Neural cell (in vitro differentiated cells): ENCODE measurements at regions not wholly inside any gene's neighbourhood (a gene's known extent, or its start where the extent isn't known, plus 50 kb on each side); places are given as distances from the start of the nearest gene placed in this dataset.

Experiments used
- H2AFZ ChIP-seq: fragments of 200-600, 300-800 bp; sonication (generic), shearing (Covaris generic); 2 replicates; pipeline ENCODE4 v1.6.0; 2014; ENCODE audit warnings: low read depth, mild to moderate bottlenecking, antibody characterized with exemption, low read length, moderate library complexity
- H3F3A ChIP-seq: fragments of 200-600 bp; shearing (Covaris generic); 2 replicates; pipeline ENCODE4 v1.6.1; 2016; ENCODE audit warnings: mild to moderate bottlenecking, moderate library complexity, mixed read lengths, antibody characterized with exemption, low read length; ENCODE audit not compliant: insufficient read depth, poor library complexity, severe bottlenecking
- H3K27ac ChIP-seq: fragments of 200-600, 300-800 bp; sonication (generic), shearing (Covaris generic); 2 replicates; pipeline ENCODE4 v1.5.1; 2014; ENCODE audit warnings: mild to moderate bottlenecking, low read length, moderate library complexity
- H3K27me3 ChIP-seq: fragments of 300-800, 200-600 bp; sonication (generic), shearing (Covaris generic); 2 replicates; pipeline ENCODE4 v1.6.0; 2014; ENCODE audit warnings: mild to moderate bottlenecking, low read depth, low read length, moderate library complexity; ENCODE audit not compliant: insufficient read depth
- H3K36me3 ChIP-seq: fragments of 300-800, 200-600 bp; sonication (generic), shearing (Covaris generic); 2 replicates; pipeline ENCODE4 v1.5.1; 2014; ENCODE audit warnings: mild to moderate bottlenecking, antibody characterized with exemption, low read length, moderate library complexity; ENCODE audit not compliant: insufficient read depth
- H3K4me2 ChIP-seq: fragments of 300-800, 200-600 bp; sonication (generic), shearing (Covaris generic); 2 replicates; pipeline ENCODE4 v1.6.0; 2014; ENCODE audit warnings: mild to moderate bottlenecking, low read length
- H3K4me3 ChIP-seq: fragments of 300-800, 200-600 bp; sonication (generic), shearing (Covaris generic); 2 replicates; pipeline ENCODE4 v1.5.1; 2014; ENCODE audit warnings: mild to moderate bottlenecking, low read length, moderate library complexity
- H3K79me2 ChIP-seq: fragments of 200-600 bp; shearing (Covaris generic); replicated peaks from 2 replicates; pipeline ENCODE4 v1.6.0; 2014; ENCODE audit warnings: mild to moderate bottlenecking, low read length, moderate library complexity; ENCODE audit not compliant: insufficient read depth
- H3K9ac ChIP-seq: fragments of 300-800, 200-600 bp; sonication (generic), shearing (Covaris generic); 2 replicates; pipeline ENCODE4 v1.6.1; 2016; ENCODE audit warnings: mild to moderate bottlenecking, low read length, mixed read lengths
- H3K9me2 ChIP-seq: fragments of 200-600 bp; shearing (Covaris generic); 2 replicates; pipeline ENCODE4 v1.6.1; 2016; ENCODE audit warnings: mild to moderate bottlenecking, low read length, mixed read lengths; ENCODE audit not compliant: insufficient read depth
- H3K9me3 ChIP-seq: fragments of 200-600, 300-800 bp; sonication (generic), shearing (Covaris generic); 2 replicates; pipeline ENCODE4 v1.6.1; 2016; ENCODE audit warnings: mild to moderate bottlenecking, mixed run types, low read length, moderate library complexity, mixed read lengths
- H4K20me1 ChIP-seq: fragments of 200-600 bp; shearing (Covaris generic); 2 replicates; pipeline ENCODE4 v1.6.1; 2016; ENCODE audit warnings: mild to moderate bottlenecking, mixed run types; ENCODE audit not compliant: insufficient read depth
- EP300 ChIP-seq: fragments of 450-650 bp; conservative IDR thresholded peaks from 2 replicates; pipeline ENCODE4 v1.6.1; 2014; ENCODE audit warnings: antibody characterized with exemption, mild to moderate bottlenecking, moderate library complexity; ENCODE audit not compliant: poor library complexity, severe bottlenecking
- EZH2 ChIP-seq: fragments of 200-600, 300-800 bp; shearing (Covaris generic), sonication (generic); IDR thresholded peaks from 2 replicates; pipeline ENCODE4 v1.6.1; 2014; ENCODE audit warnings: antibody characterized with exemption, low read length, borderline replicate concordance, mild to moderate bottlenecking; ENCODE audit not compliant: insufficient read depth, poor library complexity, severe bottlenecking
- MXI1 ChIP-seq: fragments of 450-650 bp; conservative IDR thresholded peaks from 2 replicates; pipeline ENCODE4 v1.6.1; 2014; ENCODE audit warnings: antibody characterized with exemption, mild to moderate bottlenecking; ENCODE audit not compliant: poor library complexity, severe bottlenecking
- POLR2AphosphoS5 ChIP-seq: IDR thresholded peaks from 2 replicates; pipeline ENCODE4 v1.6.1; 2012
- RAD21 ChIP-seq: fragments of 450-650 bp; conservative IDR thresholded peaks from 2 replicates; pipeline ENCODE4 v1.6.1; 2014; ENCODE audit warnings: antibody characterized with exemption, mild to moderate bottlenecking, moderate library complexity
- SMC3 ChIP-seq: fragments of 450-650 bp; conservative IDR thresholded peaks from 2 replicates; pipeline ENCODE4 v1.6.1; 2014; ENCODE audit warnings: antibody characterized with exemption, mild to moderate bottlenecking, moderate library complexity; ENCODE audit not compliant: poor library complexity
- TAF1 ChIP-seq: IDR thresholded peaks from 2 replicates; pipeline ENCODE4 v1.6.1; 2012; ENCODE audit warnings: low read depth
- TF ChIP-seq, protein P1 (sequence below): fragments of 450-650 bp; IDR thresholded peaks from 2 replicates; pipeline ENCODE4 v1.5.1; 2014; ENCODE audit warnings: antibody characterized with exemption, mild to moderate bottlenecking, moderate library complexity; ENCODE audit not compliant: poor library complexity, severe bottlenecking
- TF ChIP-seq, protein P2 (sequence below): IDR thresholded peaks from 2 replicates; pipeline ENCODE4 v1.6.1; 2012; ENCODE audit warnings: borderline replicate concordance

DNA sequence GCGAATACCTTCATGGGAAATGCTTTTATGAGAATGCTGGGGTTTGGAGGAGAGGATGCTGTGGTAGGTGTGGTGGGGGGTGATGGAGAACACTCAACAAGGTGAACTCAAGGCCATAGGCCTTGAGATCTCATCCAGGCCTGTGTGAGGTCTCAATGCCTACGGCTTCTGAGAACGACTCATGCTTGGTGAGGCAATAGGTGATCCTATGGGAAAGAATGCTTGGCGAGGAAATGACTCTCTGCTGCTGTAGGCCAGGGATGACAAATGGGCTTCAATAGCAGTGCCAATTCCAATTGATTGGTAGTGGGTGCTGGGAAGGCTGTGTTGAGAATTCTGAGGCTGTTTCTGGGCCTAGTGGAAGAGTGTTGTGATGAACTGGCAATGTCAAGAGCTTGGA lies 280.2 kb upstream of the CLINT1 start:
- TF ChIP-seq TAF1 (no peak), MXI1 (no peak), POLR2AphosphoS5 (no peak), EP300 (no peak), EZH2 (no peak), RAD21 (no peak), SMC3 (no peak)
- TF ChIP-seq, protein P1, sequence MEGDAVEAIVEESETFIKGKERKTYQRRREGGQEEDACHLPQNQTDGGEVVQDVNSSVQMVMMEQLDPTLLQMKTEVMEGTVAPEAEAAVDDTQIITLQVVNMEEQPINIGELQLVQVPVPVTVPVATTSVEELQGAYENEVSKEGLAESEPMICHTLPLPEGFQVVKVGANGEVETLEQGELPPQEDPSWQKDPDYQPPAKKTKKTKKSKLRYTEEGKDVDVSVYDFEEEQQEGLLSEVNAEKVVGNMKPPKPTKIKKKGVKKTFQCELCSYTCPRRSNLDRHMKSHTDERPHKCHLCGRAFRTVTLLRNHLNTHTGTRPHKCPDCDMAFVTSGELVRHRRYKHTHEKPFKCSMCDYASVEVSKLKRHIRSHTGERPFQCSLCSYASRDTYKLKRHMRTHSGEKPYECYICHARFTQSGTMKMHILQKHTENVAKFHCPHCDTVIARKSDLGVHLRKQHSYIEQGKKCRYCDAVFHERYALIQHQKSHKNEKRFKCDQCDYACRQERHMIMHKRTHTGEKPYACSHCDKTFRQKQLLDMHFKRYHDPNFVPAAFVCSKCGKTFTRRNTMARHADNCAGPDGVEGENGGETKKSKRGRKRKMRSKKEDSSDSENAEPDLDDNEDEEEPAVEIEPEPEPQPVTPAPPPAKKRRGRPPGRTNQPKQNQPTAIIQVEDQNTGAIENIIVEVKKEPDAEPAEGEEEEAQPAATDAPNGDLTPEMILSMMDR, result no peak
- TF ChIP-seq, protein P2, sequence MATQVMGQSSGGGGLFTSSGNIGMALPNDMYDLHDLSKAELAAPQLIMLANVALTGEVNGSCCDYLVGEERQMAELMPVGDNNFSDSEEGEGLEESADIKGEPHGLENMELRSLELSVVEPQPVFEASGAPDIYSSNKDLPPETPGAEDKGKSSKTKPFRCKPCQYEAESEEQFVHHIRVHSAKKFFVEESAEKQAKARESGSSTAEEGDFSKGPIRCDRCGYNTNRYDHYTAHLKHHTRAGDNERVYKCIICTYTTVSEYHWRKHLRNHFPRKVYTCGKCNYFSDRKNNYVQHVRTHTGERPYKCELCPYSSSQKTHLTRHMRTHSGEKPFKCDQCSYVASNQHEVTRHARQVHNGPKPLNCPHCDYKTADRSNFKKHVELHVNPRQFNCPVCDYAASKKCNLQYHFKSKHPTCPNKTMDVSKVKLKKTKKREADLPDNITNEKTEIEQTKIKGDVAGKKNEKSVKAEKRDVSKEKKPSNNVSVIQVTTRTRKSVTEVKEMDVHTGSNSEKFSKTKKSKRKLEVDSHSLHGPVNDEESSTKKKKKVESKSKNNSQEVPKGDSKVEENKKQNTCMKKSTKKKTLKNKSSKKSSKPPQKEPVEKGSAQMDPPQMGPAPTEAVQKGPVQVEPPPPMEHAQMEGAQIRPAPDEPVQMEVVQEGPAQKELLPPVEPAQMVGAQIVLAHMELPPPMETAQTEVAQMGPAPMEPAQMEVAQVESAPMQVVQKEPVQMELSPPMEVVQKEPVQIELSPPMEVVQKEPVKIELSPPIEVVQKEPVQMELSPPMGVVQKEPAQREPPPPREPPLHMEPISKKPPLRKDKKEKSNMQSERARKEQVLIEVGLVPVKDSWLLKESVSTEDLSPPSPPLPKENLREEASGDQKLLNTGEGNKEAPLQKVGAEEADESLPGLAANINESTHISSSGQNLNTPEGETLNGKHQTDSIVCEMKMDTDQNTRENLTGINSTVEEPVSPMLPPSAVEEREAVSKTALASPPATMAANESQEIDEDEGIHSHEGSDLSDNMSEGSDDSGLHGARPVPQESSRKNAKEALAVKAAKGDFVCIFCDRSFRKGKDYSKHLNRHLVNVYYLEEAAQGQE, result no peak
- Histone ChIP-seq H3F3A (no peaks in the 10 kb centered on the region), H3K4me3 (no peak overlapping the region), H2AFZ (no peak overlapping the region), H3K79me2 (no peaks in the 10 kb centered on the region), H4K20me1 (no peaks in the 10 kb centered on the region), H3K9ac (no peak overlapping the region), H3K9me2 (no peaks in the 10 kb centered on the region), H3K27me3 (no peaks in the 10 kb centered on the region), H3K36me3 (no peaks in the 10 kb centered on the region), H3K27ac (no peak overlapping the region), H3K4me2 (no peak overlapping the region), H3K9me3 (no peaks in the 10 kb centered on the region)

DNA sequence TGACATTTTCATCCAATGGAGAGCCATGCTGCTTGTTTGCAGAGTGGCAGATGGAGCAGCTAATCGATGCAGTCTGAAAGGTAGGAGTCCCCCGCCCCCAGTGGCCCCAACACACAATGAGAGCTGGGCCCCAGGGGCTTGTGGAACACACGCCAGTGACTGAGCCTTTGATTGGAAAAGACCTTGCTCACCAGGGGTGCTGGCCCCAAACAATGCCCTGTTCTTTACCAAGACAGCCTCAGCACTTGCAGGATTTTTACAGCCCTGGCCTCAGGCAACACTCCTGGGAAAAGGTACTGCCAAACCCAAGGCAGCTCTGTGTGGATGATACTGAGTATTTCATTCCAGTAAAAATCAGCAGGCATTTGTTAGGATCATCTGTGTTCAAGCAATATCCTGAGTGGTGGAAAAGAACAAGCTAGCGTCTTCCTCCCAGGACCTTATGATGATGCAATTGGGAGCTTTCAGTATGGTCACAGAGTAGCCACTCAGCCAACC lies 276.8 kb upstream of the CLINT1 start:
- Histone ChIP-seq H3K4me3 (no peak overlapping the region), H3K79me2 (no peaks in the 10 kb centered on the region), H3F3A (no peaks in the 10 kb centered on the region), H3K9me2 (no peaks in the 10 kb centered on the region), H3K9ac (no peak overlapping the region), H2AFZ (no peak overlapping the region), H3K36me3 (no peaks in the 10 kb centered on the region), H3K9me3 (no peaks in the 10 kb centered on the region), H3K4me2 (no peak overlapping the region), H3K27ac (no peak overlapping the region), H3K27me3 (no peaks in the 10 kb centered on the region), H4K20me1 (no peaks in the 10 kb centered on the region)
- no peak for TF ChIP-seq EZH2
- no peak for TF ChIP-seq SMC3
- no peak for TF ChIP-seq POLR2AphosphoS5
- TF ChIP-seq RAD21, result no peak
- TF ChIP-seq TAF1, result no peak
- TF ChIP-seq, protein P2, result no peak
- TF ChIP-seq, protein P1, result no peak
- TF ChIP-seq EP300, result no peak
- TF ChIP-seq MXI1, result no peak
